ENCODE measurements at regions not wholly inside any gene's neighbourhood (a gene's known extent, or its start where the extent isn't known, plus 50 kb on each side); places are given as distances from the start of the nearest gene placed in this dataset.
"Not testable (repeated sequence)": the region's sequence is repeated elsewhere in the genome, so short reads cannot be mapped to it uniquely, and the experiment has no call there.

- DNase-seq = no peak
Measured at GRCh38 chr7:156021471-156021870, 209.2 kb upstream of the SHH start.

GRCh38 chr7:156020566-156020965 is 208.3 kb upstream of the SHH start:
- DNase-seq = no peak

- no peak for DNase-seq
Measured at GRCh38 chr7:156019776-156020565, 207.7 kb upstream of the SHH start.

GRCh38 chr7:156019308-156019707 is 207.0 kb upstream of the SHH start:
- DNase-seq = no peak

GRCh38 chr7:156017916-156018700 is 205.8 kb upstream of the SHH start:
- DNase-seq = no peak

GRCh38 chr7:156017431-156017830 is 205.2 kb upstream of the SHH start:
- DNase-seq = no peak

GRCh38 chr7:156015237-156016020 is 203.2 kb upstream of the SHH start:
- DNase-seq = no peak

- no peak for DNase-seq
Measured at GRCh38 chr7:156014808-156015207, 202.5 kb upstream of the SHH start.

GRCh38 chr7:156014201-156014600 is 201.9 kb upstream of the SHH start:
- no peak for DNase-seq

GRCh38 chr7:156012412-156012811 is 200.1 kb upstream of the SHH start:
- no peak for DNase-seq

GRCh38 chr7:156009569-156009968 is 197.3 kb upstream of the SHH start:
- no peak for DNase-seq

- not testable (repeated sequence) for DNase-seq
Measured at GRCh38 chr7:156006876-156007275, 194.6 kb upstream of the SHH start.

- no peak for DNase-seq
Measured at GRCh38 chr7:156006024-156006423, 193.8 kb upstream of the SHH start.

GRCh38 chr7:156005202-156005691 is 193.0 kb upstream of the SHH start:
- no peak for DNase-seq

- DNase-seq = no peak
Measured at GRCh38 chr7:156004265-156005201, 192.3 kb upstream of the SHH start.

GRCh38 chr7:156003220-156004162 is 191.2 kb upstream of the SHH start:
- no peak for DNase-seq

- no peak for DNase-seq
Measured at GRCh38 chr7:156002362-156003066, 190.3 kb upstream of the SHH start.

- DNase-seq = no peak
Measured at GRCh38 chr7:156001496-156002260, 189.4 kb upstream of the SHH start.

- DNase-seq = no peak
Measured at GRCh38 chr7:156000601-156001396, 188.5 kb upstream of the SHH start.
